ENCODE measurements at regions not wholly inside any gene's neighbourhood (a gene's known extent, or its start where the extent isn't known, plus 50 kb on each side); places are given as distances from the start of the nearest gene placed in this dataset.
"Not testable (repeated sequence)": the region's sequence is repeated elsewhere in the genome, so short reads cannot be mapped to it uniquely, and the experiment has no call there.

DNA sequence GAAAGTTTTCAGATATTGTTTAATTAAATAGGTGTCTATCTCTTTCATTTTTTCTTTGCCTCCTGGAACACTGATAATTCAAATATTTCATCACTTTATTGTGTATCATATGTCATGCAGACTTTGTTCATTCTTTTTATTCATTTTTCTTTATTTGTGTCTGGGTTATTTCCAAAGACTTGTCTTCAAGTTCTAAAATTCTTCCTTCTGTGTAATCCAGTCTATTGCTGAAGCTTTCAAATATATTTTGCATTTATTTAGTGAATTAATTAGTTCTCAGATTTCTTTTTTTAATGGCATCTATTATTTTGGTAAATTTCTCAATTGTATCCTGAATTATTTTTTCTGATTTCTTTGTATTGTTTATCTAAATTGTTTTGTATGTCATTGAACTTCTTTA lies 70.1 kb downstream of the ZNF330 start:
- DNase-seq: no peak

DNA sequence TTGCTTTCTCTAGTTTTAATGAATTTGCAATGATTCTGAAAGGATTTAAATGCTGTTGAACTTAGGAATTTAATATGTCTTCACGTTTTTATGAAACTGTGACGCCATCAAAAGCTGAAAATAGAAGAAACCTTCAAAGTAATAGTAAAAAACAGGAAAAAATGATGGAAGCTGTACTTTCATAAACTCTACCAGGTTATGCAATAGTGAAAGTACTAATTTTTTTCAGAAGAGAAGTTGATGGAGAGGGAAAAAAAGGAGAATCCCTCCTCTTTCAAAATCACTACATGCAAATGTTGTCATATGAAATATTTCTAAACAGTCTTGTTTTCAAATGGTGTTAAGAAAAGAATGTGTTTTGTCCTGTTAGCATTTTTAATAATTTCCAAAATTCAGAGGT lies 73.6 kb downstream of the ZNF330 start:
- DNase-seq: no peak

GRCh38 chr4:141301216-141301615 lies 80.5 kb downstream of the ZNF330 start:
- DNase-seq: no peak

- DNase-seq: no peak
Measured at GRCh38 chr4:141302924-141303323, 82.2 kb downstream of the ZNF330 start.

GRCh38 chr4:141304346-141304745 lies 83.7 kb downstream of the ZNF330 start:
- no peak for DNase-seq

GRCh38 chr4:141306331-141306730 lies 85.6 kb downstream of the ZNF330 start:
- DNase-seq: no peak

GRCh38 chr4:141307241-141307689 lies 86.6 kb downstream of the ZNF330 start:
- DNase-seq: peak; percentile 45 to 55

DNA sequence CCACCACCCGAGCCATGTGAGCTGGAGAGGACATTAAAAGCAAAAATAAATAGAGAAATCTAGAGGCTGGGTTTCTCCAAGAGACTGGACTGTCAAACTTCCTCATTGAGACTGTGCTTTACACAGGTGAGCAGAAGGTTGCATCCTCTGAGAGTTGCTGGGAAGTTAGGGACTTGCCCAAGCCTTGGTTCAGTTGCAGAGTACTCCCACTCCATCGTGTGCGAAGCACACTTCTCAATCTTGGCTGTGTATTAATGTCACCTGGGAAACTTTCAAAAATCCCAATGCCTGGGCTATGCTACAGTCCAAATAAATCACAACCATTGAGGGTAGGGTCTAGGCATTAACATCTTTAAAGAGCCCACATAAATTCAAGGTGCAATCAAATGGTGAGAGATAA lies 89.2 kb downstream of the ZNF330 start:
- no peak for DNase-seq

DNA sequence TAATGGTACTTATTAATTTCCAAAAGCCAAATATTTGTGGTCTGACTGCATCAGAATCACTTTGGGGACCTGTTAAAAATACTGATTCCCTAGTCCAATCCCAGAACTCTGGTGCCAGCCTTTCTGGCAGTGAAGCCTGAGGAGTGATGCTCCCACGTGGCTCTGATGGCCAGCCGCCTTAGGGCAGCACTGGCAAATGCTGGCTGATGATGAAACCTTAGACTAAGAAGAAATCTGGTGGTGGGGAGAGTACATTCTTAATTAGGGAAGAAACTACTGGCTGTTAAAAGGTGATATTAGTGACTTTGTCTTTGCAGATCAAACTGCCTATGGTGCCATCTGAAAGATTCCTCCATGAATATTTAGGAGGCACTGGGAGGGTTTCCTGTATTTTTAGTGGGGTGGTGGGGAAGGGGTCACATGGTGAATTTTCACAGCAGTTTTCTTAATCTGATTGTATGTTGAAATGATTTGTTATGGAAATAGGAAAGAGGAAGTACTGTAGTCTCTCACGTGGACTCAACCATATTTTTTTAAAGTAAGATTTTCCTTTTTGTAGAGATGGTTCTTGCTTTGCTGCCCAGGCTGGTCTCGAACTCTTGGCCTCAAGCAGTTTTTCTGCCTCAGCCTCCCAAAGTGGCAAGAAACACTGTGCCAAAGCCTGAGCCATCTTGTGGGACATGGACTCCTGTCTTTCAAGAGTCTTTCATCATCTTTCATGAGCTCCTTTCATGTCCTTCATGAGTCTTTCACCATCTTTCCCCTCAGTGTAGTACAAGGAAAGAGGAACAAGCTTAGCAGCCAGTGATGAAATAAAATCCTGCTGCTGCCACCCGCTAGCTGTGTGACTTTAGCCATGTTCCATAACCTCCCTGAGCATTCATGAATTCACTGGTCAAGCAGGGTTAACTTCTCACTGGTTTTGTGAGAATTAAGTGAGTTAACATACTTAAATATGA lies 90.8 kb downstream of the ZNF330 start:
- DNase-seq: no peak

- no peak for DNase-seq
Measured at GRCh38 chr4:141314627-141315026, 93.9 kb downstream of the ZNF330 start.

- DNase-seq: no peak
Measured at GRCh38 chr4:141328560-141329173, 108.0 kb downstream of the ZNF330 start.

DNA sequence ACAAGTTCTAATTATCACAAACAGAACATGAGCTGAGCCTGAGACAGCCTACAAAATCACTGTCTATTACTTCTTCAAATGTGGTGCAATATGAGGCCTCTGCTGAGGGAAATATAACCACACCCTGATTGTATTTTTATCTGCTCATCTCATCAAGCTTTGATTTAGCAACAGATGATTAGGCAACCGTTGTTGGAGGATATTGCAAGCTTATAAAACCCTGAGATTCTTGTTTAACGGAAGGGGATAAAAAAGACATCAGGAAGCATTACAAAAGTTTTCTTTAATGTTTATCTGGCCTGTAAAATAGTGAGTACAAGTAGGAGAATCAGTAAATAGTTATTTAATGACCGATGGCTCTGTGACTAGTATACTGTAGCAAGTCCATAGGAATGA lies 108.5 kb downstream of the ZNF330 start:
- DNase-seq: no peak

DNA sequence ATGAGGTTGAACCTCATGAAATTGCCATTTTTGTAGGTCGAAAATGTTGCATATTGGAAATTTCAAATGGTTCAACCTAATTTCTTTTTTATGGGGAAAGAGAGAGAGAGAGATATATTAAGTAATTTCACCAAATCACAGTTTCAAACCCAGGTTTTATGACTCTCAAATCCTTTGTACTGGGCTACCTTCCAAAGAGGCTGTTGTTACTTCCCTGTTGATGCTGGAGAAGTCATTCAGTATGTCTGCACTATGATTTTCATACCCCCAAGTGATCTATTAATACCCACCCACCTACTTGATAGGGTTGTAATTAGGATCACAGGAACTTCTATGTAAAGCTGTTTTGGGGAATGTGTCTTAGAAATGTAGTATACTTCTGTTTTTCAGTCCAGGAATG lies 109.9 kb downstream of the ZNF330 start:
- no peak for DNase-seq

DNA sequence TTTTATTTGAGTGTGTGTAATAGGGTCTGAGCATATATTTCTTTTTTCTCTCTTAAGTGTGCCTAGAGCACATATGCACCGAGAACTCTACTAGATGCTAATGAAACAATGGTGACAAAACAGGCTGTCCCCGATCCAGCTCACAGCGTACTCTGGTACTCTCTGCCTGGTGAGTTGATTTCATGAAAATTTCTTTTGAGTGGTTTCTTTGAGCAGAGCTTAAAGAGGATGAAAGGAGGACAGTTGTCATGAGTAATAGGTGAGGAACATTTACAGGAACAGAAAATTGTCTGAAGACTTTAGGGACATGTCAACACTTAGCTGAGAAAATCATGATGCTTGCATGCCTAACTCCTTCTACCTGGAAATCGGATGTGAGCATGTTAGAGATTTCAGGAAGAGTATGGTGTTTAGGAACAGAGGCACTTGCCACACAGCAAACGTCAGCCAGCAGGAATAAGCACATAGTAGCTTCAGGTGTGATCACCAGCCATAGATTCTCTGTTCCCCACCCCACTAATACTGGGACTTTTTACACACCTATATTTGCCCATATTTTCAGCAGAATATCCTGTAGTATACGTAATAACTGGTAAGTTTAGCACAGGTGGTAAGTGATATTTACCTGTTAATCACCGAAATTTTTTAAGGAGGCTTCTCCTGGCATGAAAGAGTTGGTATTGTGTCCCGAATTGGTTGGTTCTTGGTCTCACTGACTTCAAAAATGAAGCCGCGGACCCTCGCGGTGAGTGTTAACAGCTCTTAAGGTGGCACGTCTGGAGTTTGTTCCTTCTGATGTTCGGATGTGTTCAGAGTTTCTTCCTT lies 111.1 kb downstream of the ZNF330 start:
- no peak for DNase-seq

DNA sequence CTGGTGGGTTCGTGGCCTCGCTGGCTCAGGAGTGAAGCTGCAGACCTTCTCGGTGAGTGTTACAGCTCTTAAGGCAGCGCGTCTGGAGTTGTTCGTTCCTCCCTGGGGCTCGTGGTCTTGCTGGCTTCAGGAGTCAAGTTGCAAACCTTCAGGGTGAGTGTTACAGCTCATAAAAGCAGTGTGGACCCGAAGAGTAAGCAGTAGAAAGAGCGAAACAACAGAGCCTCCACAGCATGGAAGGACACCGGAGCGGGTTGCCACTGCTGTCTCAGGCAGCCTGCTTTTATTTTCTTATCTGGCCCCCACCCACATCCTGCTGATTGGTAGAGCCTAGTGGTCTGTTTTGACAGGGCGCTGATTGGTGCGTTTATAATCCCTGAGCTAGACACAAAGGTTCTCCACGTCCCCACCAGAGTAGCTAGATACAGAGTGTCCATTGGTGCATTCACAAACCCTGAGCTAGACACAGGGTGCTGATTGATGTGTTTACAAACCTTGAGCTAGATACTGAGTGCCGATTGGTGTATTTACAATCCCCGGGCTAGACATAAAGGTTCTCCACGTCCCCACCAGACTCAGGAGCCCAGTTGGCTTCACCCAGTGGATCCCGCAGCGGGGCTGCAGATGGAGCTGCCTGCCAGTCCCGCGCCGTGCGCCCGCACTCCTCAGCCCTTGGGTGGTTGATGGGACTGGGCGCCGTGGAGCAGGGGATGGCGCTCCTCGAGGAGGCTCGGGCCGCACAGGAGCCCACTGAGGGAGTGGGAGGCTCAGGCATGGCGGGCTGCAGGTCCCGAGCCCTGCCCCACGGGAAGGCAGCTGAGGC lies 111.9 kb downstream of the ZNF330 start:
- DNase-seq: not testable (repeated sequence)

DNA sequence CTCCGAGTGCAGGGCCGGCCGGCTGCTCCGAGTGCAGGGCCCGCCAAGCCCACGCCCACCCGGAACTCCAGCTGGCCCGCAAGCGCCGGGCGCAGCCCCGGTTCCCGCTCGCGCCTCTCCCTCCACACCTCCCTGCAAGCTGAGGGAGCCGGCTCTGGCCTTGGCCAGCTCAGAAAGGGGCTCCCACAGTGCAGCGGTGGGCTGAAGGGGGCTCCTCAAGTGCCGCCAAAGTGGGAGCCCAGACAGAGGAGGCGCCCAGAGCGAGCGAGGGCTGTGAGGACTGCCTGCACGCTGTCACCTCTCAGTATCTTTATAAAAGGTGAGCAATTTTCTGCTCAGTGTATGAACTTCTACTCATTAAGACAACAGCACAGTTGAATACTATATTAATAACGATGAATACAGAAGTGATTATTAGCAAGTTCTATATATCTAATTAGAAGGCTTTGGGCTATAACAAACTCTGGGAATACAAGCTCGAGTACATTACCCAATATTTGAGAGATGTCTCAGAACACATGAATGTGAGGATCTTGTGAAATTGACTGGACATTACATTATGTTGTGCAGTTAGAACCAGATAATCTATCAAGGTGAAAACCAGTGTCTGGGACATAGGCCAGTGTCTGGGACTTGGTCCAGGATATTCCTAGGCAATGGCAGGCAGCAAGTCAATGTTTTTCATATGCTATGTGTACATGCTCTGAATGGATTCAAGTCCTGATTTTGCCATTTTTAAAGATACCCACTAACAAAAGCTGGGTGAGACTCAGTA lies 112.9 kb downstream of the ZNF330 start:
- not testable (repeated sequence) for DNase-seq

- DNase-seq: no peak
Measured at GRCh38 chr4:141335166-141335565, 114.5 kb downstream of the ZNF330 start.

- DNase-seq: no peak
Measured at GRCh38 chr4:141338238-141338637, 117.5 kb downstream of the ZNF330 start.

- DNase-seq: no peak
Measured at GRCh38 chr4:141339391-141339790, 118.7 kb downstream of the ZNF330 start.

- no peak for DNase-seq
Measured at GRCh38 chr4:141339966-141340365, 119.3 kb downstream of the ZNF330 start.

DNA sequence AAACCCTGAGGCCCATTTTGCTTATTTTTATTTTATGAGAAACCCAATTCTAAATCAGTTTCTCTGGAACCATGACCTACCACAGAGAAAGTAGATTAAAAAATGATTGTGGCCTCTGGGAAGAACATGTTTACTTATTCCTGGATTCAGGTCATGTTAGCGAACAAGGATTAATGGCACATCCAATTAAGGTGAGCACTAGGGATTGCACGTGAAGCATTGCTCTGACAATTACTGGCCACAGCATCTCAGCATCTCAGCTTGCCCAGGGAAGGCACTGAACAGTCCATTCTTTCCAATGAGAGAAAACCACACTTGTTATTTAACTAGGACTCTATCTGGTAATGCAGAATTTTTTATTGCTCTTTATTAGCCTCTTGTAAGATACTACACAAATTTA lies 119.8 kb downstream of the ZNF330 start:
- DNase-seq: no peak

DNA sequence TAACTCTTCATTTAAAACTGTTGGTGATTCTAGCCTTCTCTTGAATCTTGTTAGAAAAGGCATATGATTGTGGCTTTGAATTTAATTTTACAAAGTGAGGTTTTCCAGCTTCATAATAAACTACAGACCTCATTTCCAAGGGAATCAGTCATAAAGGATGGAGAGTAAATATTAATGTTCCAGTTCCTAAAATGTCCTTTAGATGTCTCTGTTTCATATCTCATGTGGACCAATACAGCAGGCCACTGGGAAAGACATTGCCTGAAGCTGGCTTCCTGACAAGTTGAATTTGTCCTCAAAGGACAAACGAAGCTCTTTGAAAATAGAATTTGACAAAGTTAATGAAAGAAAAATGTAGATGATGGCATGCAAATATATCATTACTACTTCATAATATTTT lies 125.4 kb downstream of the ZNF330 start:
- DNase-seq: no peak
